ENCODE measurements at regions not wholly inside any gene's neighbourhood (a gene's known extent, or its start where the extent isn't known, plus 50 kb on each side); places are given as distances from the start of the nearest gene placed in this dataset.

- DNase-seq: no peak
Measured at GRCh38 chr6:144847916-144848315, 562.8 kb downstream of the UTRN start.

GRCh38 chr6:144849920-144850319 is 564.8 kb downstream of the UTRN start:
- no peak for DNase-seq

GRCh38 chr6:144853603-144854002 is 568.5 kb downstream of the UTRN start:
- DNase-seq: no peak

- no peak for DNase-seq
Measured at GRCh38 chr6:144854654-144855053, 569.5 kb downstream of the UTRN start.

GRCh38 chr6:144855375-144855774 is 570.2 kb downstream of the UTRN start:
- no peak for DNase-seq

GRCh38 chr6:144855812-144856531 is 570.8 kb downstream of the UTRN start:
- DNase-seq: no peak

GRCh38 chr6:144856622-144857021 is 571.5 kb downstream of the UTRN start:
- no peak for DNase-seq

GRCh38 chr6:144857086-144857485 is 572.0 kb downstream of the UTRN start:
- no peak for DNase-seq

GRCh38 chr6:144862769-144863168 is 577.6 kb downstream of the UTRN start:
- DNase-seq: no peak

GRCh38 chr6:144867761-144868160 is 582.6 kb downstream of the UTRN start:
- no peak for DNase-seq

GRCh38 chr6:144870782-144871181 is 585.6 kb downstream of the UTRN start:
- DNase-seq: no peak

- no peak for DNase-seq
Measured at GRCh38 chr6:144873623-144874378, 588.7 kb downstream of the UTRN start.

- no peak for DNase-seq
Measured at GRCh38 chr6:144876689-144877088, 591.6 kb downstream of the UTRN start.

- DNase-seq: no peak
Measured at GRCh38 chr6:144877118-144877517, 592.0 kb downstream of the UTRN start.

- DNase-seq: no peak
Measured at GRCh38 chr6:144878577-144878976, 593.4 kb downstream of the UTRN start.

- DNase-seq: no peak
Measured at GRCh38 chr6:144879436-144879835, 594.3 kb downstream of the UTRN start.

- no peak for DNase-seq
Measured at GRCh38 chr6:144882425-144882824, 597.3 kb downstream of the UTRN start.

GRCh38 chr6:144883915-144884314 is 598.8 kb downstream of the UTRN start:
- no peak for DNase-seq

GRCh38 chr6:144885817-144886216 is 600.7 kb downstream of the UTRN start:
- no peak for DNase-seq

- no peak for DNase-seq
Measured at GRCh38 chr6:144886682-144887081, 601.5 kb downstream of the UTRN start.

- no peak for DNase-seq
Measured at GRCh38 chr6:144888621-144889020, 603.5 kb downstream of the UTRN start.

GRCh38 chr6:144893680-144894151 is 608.6 kb downstream of the UTRN start:
- DNase-seq: no peak

GRCh38 chr6:144894240-144894639 is 609.1 kb downstream of the UTRN start:
- DNase-seq: no peak

Measured in hindlimb muscle (tissue), 1 donor.